GM19025 (cell line): ENCODE measurements at regions not wholly inside any gene's neighbourhood (a gene's known extent, or its start where the extent isn't known, plus 50 kb on each side); places are given as distances from the start of the nearest gene placed in this dataset.

Source experiments
- ATAC-seq: cut with Tn5 transposase; IDR thresholded peaks from one replicate; pipeline ENCODE4 v1.9.1; 2021; ENCODE audit warnings: mild to moderate bottlenecking, low read depth, moderate library complexity; ENCODE audit not compliant: unreplicated experiment

GRCh38 chr10:6660460-6660859 lies 80.4 kb upstream of the PRKCQ start:
- ATAC-seq = no peak

- no peak for ATAC-seq
These were observed 79.4 kb upstream of the PRKCQ start for GRCh38 chr10:6659451-6659850.

- no peak for ATAC-seq
These were observed 77.6 kb upstream of the PRKCQ start for GRCh38 chr10:6657669-6658068.

GRCh38 chr10:6657196-6657595 lies 77.1 kb upstream of the PRKCQ start:
- ATAC-seq = no peak

GRCh38 chr10:6654571-6654970 lies 74.5 kb upstream of the PRKCQ start:
- ATAC-seq = no peak

- ATAC-seq = no peak
These were observed 70.5 kb upstream of the PRKCQ start for GRCh38 chr10:6650586-6650985.

- ATAC-seq = no peak
These were observed 69.8 kb upstream of the PRKCQ start for GRCh38 chr10:6649903-6650302.

GRCh38 chr10:6648894-6649720 lies 69.0 kb upstream of the PRKCQ start:
- ATAC-seq = no peak

- ATAC-seq = no peak
These were observed 67.9 kb upstream of the PRKCQ start for GRCh38 chr10:6647811-6648526.

GRCh38 chr10:6643962-6644361 lies 63.9 kb upstream of the PRKCQ start:
- ATAC-seq = no peak

- ATAC-seq = no peak
These were observed 62.8 kb upstream of the PRKCQ start for GRCh38 chr10:6642876-6643275.

- ATAC-seq = no peak
These were observed 60.5 kb upstream of the PRKCQ start for GRCh38 chr10:6640433-6641040.

GRCh38 chr10:6637053-6637452 lies 57.0 kb upstream of the PRKCQ start:
- ATAC-seq = no peak

GRCh38 chr10:6635784-6636183 lies 55.7 kb upstream of the PRKCQ start:
- ATAC-seq = no peak
